ENCODE measurements at regions not wholly inside any gene's neighbourhood (a gene's known extent, or its start where the extent isn't known, plus 50 kb on each side); places are given as distances from the start of the nearest gene placed in this dataset.
"Not testable (repeated sequence)": the region's sequence is repeated elsewhere in the genome, so short reads cannot be mapped to it uniquely, and the experiment has no call there.

DNA sequence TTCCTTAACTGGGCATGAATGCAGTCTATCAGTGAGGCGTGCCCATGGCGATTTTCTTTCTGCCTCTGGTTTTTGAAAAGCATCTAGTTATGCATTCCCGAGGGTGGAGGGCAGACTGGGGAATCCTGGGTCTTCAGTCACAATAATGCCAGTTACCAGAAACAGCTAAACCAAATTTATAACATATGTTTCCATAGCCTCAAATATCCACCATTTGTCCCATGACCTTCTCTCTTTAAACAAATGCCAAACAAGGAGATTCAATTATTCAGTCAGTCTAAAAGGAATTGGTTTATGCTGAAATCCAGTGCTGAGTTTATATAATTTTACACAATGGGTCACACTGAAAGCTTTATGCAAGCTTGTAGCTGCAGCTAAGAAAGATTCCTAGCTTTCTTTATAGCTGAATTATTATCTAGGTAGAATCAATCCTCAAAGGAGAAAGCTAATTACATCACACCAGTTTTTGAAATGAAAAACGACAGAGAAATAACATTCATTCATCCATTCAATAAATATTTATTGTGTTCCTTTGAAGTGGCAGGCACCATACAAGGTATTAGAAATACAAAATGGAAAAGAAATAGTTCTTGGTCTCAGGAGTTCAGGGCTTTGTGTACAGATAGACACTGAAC lies 131.3 kb upstream of the RAP1B start:
- DNase-seq (ENCODE audit: low read depth) = no peak

DNA sequence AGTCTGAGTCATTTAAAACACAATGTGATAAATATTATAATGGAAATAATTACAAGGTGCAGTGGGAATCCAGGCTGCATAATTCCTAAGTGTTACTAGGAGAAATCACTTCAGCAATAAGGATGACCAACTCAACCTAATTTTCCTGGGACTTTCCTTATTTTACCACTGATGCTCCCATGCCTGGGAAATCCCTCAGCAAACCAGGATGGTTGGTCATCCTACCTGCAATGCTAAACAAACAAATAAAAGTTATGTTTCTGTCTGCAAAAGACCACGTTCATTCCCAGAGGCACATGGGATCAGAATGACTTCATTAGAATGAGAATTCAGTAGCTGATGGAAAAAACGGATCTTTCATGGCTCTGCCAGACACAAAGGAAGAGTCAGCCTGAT lies 130.8 kb upstream of the RAP1B start:
- DNase-seq (ENCODE audit: low read depth) = no peak

DNA sequence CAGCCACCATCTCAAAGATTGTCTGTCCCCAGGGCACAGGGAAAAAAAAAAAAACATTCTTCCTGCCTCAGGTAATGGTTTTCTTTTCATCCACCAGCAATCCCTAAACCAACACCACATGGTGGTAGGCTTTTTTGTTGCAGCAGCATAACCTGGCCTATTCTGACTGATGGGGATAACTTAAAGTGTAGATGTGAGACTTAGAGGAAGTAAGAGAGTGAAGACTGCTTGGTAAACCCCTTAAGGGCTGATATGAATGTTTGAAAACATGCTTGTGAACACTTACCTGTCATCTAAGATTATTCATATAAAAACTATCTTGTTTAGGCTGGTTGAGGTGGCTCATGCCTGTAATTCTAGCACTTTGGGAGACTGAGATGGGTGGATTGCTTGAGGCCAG lies 130.2 kb upstream of the RAP1B start:
- DNase-seq (ENCODE audit: low read depth) = no peak

DNA sequence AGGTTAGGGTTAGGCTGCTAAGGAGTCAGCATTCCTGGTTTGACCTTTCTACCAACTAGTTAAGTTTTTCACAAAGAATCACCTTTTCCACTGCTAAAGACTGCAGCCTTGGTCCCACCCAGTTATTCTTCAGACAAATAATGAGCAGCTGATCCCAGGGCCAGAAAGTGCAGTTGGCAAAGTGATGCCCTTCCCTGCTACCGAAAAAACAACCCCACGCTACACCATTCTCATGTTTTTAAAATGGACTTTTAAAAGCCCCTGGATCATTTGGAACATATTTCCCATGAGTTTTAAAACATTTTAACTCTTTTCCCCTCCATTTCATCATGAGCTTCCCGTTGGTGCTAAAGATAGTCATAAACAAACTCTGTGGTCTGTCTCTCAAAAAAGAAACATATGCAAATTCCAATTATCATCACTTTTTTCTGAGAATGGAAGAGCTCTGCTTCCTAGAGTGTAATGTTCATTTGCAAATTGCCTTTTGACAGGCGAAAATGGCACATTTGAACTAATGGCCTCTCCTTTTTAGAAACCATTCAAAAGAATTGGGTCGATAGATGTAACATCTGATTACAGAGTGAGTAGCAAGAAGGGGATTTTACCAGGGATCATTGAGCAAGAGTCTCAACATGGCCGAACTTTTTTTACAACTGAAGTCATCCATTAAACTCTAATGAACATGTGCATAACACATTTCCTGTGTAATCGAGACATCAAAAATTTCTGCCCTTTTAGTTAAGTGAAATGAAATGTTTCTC lies 129.3 kb upstream of the RAP1B start:
- DNase-seq (ENCODE audit: low read depth) = no peak

DNA sequence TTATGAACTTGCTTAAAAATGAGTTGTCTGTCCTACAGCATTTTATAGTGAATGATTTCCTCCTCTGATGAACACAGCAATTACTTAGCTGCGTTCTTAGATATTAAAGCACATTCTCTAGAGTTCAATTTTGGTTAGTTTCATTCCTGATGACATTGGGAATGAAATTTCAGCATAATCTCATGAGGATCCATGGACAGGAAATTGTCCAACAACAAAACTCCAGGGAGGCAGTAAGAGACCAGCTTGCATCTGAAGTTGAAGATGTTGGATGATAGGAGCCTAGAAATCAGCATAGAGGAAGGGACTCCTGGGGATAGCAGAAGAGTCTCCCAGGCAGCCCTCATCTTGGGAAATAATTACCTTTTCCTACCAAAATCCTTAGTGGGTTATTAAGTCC lies 128.7 kb upstream of the RAP1B start:
- no peak for DNase-seq (ENCODE audit: low read depth)

DNA sequence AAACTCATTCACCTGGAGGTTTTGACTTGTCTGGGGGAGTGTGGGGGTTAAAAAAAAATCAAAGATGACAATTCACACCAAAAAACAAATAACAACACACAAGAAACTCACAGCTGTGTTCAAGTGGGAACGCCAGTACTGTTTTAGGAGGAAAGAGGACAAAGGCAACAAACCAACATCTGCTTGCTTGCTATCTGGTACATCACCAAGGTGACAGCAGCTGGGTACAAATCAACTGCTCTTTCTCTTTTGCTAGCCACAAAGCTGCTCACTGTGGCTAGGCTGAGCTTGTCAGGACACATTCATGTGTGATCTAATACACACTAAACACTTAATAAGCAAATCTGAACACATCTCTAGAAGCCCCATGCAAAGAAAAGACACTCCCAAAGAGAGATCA lies 128.0 kb upstream of the RAP1B start:
- DNase-seq (ENCODE audit: low read depth) = no peak

DNA sequence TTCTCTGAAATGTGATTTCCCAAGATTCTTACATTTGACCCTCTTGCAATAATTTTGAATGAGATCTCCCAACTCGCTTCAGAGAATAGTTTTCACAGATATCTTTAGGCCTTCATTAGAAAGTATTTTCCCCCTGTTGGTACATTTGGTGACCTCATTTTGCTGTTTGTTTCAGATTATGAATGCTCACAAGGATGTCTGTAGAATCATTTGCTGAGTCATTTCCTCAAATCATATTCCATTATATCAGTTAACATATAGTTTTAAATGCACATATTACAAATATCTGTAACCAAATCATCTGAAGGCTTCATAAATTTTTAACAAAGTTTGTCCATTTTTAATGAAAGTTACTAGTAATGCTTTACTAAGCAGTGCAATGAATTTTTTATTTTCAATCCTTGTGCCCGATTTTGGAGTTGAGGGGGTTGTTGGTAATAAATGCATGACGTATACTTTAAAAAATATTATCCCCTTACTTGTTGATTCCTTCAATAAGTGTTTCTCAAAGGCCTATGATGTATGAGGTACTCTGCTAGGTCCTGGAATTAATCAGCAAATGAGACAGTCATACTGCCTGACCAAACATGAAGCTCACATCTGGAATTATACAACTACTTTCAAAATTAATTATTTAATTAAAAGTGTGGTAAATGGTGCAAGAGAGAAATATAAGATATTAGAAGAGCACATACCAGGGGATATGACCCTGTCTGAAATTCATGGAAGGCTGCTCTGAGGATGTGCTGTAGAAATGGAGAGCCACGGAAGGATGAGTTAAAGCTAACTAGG lies 126.9 kb upstream of the RAP1B start:
- DNase-seq (ENCODE audit: low read depth) = no peak

DNA sequence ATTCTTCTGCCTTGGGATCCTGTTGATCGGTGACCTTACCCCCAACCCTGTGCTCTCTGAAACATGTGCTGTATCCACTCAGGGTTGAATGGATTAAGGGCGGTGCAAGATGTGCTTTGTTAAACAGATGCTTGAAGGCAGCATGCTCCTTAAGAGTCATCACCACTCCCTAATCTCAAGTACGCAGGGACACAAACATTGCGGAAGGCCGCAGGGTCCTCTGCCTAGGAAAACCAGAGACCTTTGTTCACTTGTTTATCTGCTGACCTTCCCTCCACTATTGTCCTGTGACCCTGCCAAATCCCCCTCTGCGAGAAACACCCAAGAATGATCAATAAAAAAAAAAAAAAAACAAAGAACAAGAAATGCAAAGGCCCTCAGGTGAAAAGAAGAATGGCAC lies 126.1 kb upstream of the RAP1B start:
- not testable (repeated sequence) for DNase-seq (ENCODE audit: low read depth)

DNA sequence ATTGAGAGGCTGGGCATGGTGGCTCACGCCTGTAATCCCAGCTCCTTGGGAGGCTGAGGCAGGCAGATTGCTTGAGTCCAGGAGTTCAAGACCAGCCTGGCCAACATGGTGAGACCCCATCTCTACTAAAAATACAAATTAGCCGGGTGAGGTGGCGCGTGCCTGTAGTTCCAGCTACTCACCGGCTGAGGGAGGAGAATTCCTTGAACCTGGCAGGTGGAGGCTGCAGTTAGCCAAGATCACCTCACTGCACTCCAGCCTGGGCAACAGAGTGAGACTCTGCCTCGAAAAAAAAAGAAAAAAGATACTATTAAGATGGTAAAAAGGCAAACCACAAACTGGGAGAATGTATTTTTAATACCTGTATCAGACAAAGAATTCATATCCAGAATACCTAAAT lies 124.2 kb upstream of the RAP1B start:
- DNase-seq (ENCODE audit: low read depth) = not testable (repeated sequence)

DNA sequence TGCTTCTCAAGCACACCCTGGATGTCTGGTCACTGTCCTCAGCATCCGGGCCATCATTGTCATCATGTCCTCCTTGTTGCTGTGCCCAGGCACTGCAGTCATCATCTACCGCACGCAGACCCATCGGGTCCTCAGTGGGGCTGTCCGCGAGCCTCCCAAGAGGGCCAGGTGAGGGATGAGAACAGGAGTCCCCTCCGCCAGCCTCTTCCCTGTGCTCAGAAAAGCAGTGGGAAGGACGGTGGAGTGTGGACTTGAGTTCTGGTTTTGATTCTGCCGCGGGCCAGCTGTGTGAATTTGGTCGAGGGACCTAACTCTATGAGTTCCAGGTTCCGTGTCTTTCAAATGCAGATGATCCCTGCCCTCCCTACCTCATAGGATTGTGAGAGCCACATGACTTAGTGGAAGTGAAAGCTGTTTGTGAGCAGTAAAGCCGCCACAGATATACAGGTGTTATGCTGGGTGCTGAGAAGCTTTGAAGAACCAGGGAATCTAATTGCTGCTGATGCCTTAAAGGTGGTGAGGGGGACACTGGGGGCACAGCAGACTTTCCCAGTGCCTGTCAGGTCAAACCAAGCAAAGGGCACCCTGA lies 122.9 kb upstream of the RAP1B start:
- DNase-seq (ENCODE audit: low read depth) = no peak

DNA sequence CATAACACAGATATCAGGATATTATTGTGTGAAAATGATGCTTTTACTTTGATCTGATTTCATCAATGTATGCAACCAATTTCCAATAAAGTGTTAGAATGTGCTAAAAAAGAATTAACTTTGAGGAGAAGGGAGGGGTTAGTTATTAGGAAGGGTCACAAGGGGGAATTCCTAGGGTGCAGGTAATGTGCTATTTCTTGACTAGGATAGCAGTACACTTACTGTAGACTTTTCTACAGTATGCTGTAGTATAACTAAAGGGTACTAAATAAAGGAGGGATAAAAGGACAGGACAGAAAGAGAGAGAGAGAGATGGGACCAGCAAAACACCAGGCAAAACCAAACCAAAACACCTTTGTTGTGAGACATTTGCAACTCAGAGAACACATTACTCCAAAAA lies 121.4 kb upstream of the RAP1B start:
- DNase-seq (ENCODE audit: low read depth) = no peak

DNA sequence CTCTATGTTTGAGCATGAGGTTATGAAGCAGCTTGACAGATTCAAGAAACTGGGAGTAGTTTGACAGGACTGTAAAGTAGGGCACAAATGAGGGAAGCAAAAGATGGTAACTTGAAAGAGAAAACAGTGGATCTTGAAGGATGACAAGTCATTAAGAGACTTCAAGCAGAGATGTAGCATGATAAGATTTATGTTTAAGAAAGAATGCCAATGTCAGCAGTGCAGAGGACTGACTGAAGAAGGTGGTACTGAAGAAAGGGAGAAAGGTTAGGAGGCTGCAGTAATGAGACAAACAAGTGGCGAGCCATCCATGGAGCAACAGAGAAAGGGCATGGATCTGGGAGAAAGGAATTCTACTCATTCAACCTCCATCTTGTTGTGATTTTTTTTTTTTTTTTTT lies 120.2 kb upstream of the RAP1B start:
- no peak for DNase-seq (ENCODE audit: low read depth)

DNA sequence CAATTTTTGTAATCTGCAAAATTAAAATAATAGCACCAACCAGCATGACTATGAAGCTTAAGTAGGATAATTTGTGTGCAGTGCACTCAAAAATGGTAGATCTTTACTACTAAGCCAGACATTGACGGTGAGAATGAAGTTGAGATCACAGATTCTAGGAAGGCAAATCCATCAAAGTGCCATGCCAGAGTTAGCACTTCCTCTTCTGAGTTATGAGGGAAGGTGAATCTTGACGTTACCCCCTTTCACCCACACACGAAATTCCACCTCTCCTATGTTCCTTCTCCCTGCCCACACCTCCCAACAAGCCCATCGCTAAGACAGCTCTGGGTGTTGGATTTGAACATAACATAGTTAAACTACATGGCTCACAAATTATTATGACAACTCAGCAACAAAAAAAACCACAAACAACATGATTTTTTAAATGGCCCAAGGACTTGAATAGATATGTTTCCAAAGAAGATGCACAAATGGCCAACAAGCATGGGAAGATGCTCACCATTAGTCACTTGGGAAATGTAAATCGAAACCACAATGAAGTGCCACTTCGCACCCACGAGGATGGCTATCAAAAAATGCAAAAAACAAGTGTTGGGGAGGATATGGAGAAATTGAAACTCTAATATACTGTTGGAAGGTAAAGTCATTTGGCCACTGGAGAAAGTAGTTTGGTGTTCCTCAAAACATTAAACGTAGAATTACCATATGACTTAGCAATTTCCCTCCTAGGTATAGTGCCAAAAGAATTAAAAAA lies 119.3 kb upstream of the RAP1B start:
- no peak for DNase-seq (ENCODE audit: low read depth)

DNA sequence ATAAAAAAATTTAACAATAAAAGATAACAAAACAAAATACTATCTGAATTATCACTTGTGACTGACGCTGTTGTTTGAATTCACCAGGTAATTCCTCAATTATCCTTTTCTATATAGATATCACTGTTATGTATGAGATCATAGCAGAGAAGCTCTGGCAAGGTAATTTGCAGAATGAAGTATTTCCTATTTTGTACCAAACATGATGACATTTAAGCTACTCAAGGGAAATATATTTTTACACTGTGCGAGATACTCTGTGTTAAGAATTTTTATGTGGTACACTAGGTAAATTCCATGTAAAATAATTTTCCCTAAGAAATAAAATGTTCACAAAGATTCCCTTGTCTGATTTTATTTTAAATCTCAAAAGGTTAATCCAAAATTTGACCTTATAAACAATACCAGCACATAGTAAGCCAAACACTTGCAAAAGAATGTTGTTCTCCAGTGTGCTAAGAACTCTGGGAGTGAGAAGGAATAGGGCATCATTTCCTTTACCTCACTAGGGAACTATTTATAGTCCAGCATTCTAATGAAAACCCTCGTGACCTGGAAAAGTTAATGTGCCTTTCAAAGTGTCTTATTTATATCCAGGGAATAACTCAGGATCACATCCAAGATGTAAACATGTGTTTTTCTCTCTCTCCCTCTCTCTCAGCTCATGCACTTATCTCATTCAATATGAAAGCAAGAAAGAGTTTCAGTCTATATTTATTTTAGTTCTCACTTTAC lies 115.2 kb upstream of the RAP1B start:
- DNase-seq (ENCODE audit: low read depth) = no peak

DNA sequence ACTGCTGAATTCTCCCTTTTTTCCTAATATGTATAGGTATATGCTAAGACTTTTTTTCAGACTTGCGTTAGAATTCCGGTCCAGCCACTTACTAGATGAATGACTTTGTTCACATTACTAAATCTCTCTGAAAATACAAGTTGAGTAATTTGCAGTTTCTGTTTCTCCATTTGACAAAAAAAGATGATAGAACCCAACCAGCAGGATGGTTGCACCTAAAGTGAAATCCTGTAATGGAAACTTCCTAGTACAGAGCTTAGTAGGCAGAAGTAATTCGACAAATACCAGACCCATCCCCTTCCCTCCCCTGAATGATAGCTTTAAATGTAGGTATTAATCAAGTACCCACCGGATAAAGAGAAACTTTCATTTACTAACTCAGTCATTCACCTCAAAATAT lies 113.6 kb upstream of the RAP1B start:
- DNase-seq (ENCODE audit: low read depth) = no peak

DNA sequence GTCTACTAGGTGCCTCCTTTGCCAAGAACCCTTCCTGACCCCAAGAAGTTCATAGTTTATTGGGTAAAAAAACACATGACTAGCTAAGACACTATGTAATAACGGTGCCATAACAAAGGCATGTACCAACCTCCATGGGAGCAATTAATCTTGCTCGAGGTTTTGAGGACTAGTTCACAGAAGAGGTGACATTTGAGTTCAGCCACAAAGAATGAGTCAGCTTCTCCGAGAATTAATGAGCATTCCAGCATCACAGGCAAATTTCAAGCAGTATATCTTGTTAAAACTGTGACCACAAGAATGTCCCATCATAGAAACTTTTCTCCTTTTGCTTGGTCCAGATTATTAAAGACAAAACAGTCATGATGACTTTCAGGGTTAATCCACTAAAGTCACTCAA lies 113.0 kb upstream of the RAP1B start:
- DNase-seq (ENCODE audit: low read depth) = peak; percentile 75

DNA sequence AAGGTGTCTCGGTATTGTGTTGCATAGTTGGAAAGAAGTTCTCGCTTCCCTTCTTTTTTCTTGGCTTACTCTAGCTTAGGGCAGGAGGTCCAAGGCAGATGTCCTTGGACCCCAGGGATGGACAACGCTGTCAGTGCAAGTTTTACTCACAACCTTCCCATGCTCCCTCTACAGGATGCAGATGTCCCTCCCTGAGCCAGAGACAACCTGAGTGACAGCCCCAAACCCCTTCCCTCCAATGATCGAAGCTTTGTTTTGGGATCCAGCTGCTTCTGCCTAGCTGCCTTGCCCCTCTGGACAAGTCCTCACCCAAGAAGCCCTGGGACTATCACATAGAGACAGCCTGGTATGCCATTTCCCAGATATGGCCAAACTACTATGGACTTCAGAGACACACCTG lies 112.0 kb upstream of the RAP1B start:
- DNase-seq (ENCODE audit: low read depth) = no peak

DNA sequence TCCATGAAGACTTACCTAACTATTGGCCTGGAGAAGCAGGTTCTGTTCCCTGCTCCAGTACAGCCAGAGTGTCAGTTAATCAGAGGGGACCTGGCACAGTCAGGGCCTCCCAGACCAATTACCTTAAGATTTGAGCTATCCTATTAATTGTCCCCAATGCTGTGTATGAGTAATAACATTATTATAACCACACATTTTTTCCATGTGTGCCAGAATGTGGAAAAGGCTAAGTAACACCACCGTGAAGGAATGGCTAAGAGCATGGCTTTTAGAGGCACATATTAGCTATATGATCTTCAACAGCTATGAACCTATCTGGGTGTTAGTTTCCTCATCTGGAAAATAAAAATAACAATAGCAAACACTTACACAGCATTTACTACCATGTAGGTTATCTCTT lies 111.1 kb upstream of the RAP1B start:
- DNase-seq (ENCODE audit: low read depth) = no peak

DNA sequence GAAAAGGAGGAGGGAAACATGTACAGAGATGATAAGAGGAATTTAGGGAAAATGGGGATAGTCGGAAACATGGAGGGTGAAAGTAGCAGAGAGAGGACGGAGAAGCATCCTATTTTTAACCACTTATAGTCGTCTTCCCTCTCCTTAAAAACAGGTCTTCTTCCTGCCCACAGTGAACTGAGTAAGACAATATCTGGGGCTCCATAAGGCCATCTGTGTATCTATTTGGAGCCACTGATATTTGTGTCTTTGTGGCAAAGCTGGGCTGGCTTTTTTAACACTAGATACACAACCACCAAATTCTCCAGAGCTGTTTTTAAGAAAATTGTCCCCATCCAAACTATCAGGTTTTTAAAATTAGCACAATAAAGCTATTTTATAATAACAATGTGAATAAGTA lies 109.5 kb upstream of the RAP1B start:
- no peak for DNase-seq (ENCODE audit: low read depth)

DNA sequence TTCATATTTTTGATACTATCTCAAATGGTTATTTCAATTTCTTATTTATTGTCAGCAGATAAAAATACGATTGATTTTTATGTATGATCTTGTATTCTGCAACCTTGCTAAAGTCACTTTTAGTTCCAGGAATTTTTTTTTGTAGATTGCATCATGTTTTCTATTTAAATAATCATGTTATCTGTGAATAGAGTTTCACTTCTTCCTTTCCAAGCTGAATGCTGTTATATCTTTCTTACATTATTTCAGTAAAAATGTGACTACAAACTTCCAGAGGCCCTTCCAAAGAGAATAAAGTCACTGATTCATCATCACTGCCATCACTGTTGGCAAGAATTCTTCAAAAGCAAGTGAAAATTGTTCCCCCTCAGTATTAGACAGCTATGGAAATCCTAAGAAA lies 104.7 kb upstream of the RAP1B start:
- DNase-seq (ENCODE audit: low read depth) = no peak

DNA sequence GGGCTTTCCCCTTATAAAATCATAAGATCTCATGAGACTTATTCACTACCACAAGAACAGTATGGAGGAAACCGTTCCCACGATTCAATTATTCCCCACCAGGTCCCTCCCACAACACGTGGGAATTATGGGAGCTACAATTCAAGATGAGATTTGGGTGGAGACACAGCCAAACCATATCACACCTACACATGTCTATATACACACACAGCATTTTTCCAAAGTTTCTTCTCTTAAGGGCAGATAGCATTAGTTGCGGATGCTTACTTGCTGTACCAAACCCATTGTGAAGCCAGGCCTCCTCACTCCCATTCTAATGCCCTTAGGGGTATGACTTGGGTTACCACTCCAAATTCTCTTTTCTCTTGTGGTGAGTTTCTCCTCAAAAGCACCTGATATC lies 104.1 kb upstream of the RAP1B start:
- no peak for DNase-seq (ENCODE audit: low read depth)
